Choroid plexus epithelial cell (primary cell): ENCODE measurements at regions not wholly inside any gene's neighbourhood (a gene's known extent, or its start where the extent isn't known, plus 50 kb on each side); places are given as distances from the start of the nearest gene placed in this dataset.

Experiments
- DNase-seq: peaks from one replicate; pipeline ENCODE4 v3.0.0-alpha.2; 2010; ENCODE audit warnings: low read depth
- H3K4me3 ChIP-seq: 2 replicates; pipeline ENCODE4 v1.5.1; 2011; ENCODE audit warnings: low read depth, mild to moderate bottlenecking, control low read depth, low read length, moderate library complexity
- TF ChIP-seq, protein P1 (sequence below): conservative IDR thresholded peaks from 2 replicates; pipeline ENCODE4 v1.5.1; 2011; ENCODE audit warnings: low read depth, mild to moderate bottlenecking, control low read depth, inconsistent platforms, low read length, moderate library complexity

DNA sequence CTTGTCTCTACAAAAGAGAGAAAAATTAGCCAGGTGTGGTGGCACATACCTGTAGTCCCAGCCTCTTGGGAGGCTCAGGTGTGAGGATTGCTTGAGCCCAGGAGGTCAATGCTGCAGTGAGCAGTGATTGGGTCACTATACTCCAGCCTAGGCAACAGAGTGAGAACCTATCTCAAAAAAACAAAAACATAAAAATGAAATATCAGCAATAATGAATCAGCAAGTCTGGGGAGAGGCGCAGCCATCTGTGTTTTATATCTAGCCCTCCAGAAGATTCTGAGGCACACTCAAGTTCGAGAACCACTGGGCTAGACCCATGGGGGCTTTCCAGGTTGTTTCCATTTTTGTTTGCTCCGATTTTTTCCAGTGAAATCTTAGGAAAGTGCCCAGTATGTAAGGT lies 88.1 kb upstream of the BCL6 start:
- DNase-seq, result no peak
- TF ChIP-seq, protein P1, sequence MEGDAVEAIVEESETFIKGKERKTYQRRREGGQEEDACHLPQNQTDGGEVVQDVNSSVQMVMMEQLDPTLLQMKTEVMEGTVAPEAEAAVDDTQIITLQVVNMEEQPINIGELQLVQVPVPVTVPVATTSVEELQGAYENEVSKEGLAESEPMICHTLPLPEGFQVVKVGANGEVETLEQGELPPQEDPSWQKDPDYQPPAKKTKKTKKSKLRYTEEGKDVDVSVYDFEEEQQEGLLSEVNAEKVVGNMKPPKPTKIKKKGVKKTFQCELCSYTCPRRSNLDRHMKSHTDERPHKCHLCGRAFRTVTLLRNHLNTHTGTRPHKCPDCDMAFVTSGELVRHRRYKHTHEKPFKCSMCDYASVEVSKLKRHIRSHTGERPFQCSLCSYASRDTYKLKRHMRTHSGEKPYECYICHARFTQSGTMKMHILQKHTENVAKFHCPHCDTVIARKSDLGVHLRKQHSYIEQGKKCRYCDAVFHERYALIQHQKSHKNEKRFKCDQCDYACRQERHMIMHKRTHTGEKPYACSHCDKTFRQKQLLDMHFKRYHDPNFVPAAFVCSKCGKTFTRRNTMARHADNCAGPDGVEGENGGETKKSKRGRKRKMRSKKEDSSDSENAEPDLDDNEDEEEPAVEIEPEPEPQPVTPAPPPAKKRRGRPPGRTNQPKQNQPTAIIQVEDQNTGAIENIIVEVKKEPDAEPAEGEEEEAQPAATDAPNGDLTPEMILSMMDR, result no peak
- no peak overlapping the region for H3K4me3 ChIP-seq

DNA sequence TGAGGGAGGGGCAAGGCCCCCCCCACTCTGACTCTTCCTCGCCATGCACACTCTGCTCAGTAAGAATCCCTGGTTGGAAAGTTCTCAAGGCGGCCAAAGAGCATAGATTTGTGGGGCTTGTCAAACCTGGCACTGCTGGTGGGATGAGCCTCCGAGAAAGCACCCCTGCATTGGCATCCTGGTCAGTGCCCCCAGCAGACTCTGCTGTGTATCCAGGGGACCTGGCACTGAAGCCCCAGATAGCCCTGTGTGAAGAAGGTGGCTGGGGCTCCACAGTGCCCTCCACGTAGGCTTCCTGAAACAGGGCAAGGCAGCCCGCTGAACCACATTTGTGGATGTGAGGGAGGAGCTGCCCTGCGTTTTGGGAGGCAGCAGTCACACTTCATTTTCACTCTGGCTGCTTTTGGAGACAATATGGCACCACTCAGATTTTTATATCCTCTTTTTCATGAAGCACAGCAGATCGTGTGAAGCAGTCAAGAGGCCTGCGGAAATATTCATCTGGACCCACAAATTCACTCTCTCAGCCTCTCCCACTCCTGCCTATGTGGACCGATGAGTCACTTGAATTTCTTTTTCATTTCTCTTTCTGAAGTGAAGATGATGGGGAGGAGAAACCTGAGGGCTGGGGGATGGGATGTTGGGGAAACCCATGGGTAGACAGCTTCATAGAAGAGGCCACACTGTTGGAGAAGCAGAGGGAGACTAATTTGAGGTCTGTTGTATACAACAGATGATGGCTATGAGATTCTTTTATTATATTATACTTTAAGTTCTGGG lies 88.7 kb upstream of the BCL6 start:
- DNase-seq, result no peak
- H3K4me3 ChIP-seq, result no peak overlapping the region
- TF ChIP-seq, protein P1, result no peak

DNA sequence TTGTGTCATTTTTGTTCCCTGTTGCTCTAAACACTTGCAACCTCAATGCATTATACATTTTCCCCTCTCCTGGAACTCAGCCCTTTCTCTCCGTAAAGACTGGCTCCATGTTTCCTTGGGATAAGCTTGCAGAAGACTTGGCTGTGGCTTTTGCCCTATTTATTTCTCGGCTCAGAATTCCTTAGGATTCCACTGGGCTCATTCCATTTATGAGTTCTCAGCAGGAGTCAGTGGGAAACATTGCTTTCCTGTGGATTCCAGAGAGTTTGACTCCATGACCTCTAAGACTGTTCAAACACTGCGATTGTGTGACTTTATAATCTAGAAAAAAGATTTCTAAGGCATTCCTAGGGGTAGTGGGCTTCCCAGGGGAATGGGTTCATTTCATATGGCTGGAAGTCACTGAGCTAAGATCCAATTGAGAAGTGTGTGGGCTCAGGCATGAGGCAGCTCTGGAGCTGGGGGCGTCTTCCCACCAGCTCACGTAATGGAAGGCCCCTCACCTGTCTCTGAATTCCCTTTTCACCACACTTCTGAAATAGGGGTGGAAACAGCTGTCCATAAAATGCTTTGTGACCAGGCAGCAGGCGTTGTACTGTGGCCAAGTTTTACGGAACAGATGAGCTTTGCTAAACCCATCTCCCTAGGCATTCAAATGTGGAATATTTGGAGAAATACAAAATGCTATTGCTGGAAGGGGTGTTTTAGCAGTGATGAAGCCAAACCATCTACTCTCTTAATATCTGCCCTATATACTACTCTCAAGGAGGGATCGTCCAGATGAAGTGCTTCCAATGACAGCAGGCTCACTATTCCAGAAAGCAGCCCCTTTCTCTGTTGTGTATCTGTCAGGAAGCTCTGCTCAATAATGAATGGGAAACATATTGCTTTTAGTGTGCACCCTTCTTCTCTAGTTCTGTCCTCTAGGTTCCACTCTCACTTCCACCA lies 91.8 kb upstream of the BCL6 start:
- no peak overlapping the region for H3K4me3 ChIP-seq
- DNase-seq, result peak; percentile 40
- TF ChIP-seq, protein P1, result no peak

DNA sequence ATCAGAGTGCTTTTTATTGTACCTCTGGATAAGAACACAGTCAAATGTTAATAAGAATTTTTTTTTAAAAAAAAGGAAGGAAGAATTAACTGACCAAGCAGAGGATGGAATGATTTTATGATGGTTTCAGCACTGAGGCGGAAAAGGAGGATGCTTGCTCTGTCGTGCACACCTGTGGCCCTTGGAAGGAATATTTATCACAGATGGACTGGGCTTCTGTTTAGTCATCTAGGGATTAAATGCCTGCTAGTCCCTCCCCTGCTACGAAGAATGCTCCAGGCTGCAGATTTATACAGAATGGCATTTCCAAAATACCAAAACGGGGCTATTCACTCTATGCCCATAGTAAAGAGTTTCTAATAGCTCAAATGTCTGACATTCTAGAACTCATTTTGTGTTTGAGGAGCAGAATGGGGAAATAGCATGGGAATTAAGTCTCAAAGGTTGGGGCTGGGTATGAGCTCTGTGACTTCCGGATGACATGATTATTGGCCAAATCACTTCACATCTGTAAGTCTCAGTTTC lies 92.8 kb upstream of the BCL6 start:
- no peak for DNase-seq
- TF ChIP-seq, protein P1, result no peak

DNA sequence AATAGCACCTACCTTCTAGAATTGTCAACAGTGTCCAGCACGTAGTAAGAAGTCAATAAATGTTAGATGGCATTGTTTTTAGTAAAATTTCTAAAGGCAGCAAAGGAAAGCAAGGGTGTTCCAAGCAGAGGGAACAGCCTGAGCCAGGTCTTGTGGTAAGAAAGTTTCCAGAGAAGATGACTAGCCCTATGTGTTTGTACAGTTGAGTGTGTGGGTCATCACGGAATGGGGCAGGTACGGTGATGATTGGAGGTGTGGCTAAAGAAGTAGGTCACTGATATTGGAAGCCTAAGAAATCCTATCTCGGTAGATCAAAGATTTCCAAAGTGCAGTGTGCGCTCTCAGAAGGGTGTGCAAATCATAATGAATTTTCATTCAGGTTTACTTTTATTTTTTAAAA lies 94.2 kb upstream of the BCL6 start:
- TF ChIP-seq, protein P1, result no peak
- no peak for DNase-seq
- H3K4me3 ChIP-seq, result no peak overlapping the region

More for the DNA sequence above, 92.8 kb upstream of the BCL6 start:
- H3K4me3 ChIP-seq, result no peak overlapping the region

DNA sequence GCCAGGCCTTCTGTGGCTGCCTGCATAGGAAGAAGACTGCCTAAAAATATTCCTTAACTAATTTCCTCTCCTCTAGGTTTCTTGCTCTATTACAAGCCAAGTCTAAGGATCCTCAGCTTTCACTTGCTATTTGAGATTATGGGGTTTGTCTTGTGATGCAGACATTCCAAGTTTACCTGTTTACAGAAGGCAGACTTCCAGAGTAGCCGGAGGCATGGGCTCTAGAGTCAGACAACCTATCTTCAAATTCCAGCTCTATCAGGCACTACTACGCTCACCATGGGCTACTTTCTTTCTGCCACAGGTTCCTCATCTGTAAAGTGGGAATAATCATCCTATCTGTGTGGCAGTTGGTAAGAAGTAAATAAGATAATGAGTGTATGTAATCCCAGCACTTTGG lies 95.6 kb upstream of the BCL6 start:
- TF ChIP-seq, protein P1, result no peak
- no peak overlapping the region for H3K4me3 ChIP-seq
- DNase-seq, result no peak
